Gastrocnemius medialis (tissue), 4 donors: ENCODE measurements at regions not wholly inside any gene's neighbourhood (a gene's known extent, or its start where the extent isn't known, plus 50 kb on each side); places are given as distances from the start of the nearest gene placed in this dataset.
"Not testable (repeated sequence)": the region's sequence is repeated elsewhere in the genome, so short reads cannot be mapped to it uniquely, and the experiment has no call there.

Experiments
- ATAC-seq, 2 donors: fragments of 150-250 bp; one replicate each; pipeline ENCODE4 v1.9.1; 2016
- DNase-seq, 2 donors: peaks; one replicate each; pipeline ENCODE4 v3.0.0-alpha.2; 2019
- H3K27ac ChIP-seq, 4 donors: fragments of 200-600 bp; sonication (generic); 1 replicate in 1 of 4; 2 replicates in 3 of 4; pipeline ENCODE4 v1.5.1; 2016 to 2018; ENCODE audit warnings: mild to moderate bottlenecking in 2 of 4, moderate library complexity in 1 of 4
- H3K27me3 ChIP-seq, 3 donors: fragments of 200-600 bp; sonication (generic) in 2 of 3; 1 replicate in 1 of 3; 2 replicates in 2 of 3; pipeline versions ENCODE4 v1.5.1 to v1.6.0; 2016 to 2019; ENCODE audit warnings: mild to moderate bottlenecking in 1 of 3, moderate library complexity in 1 of 3
- H3K36me3 ChIP-seq, 2 donors: fragments of 200-600 bp; sonication (generic) in 1 of 2; one replicate each; pipeline ENCODE4 v1.5.1; 2017 to 2018
- H3K4me1 ChIP-seq, 2 donors: fragments of 200-600 bp; sonication (generic) in 1 of 2; one replicate each; pipeline ENCODE4 v1.5.1; 2016 to 2017; ENCODE audit warnings: mild to moderate bottlenecking in 2 of 2
- H3K4me3 ChIP-seq, 4 donors: fragments of 200-600 bp; sonication (generic) in 3 of 4; 1 replicate in 1 of 4; 2 replicates in 3 of 4; pipeline ENCODE4 v1.5.1; 2016 to 2019; ENCODE audit warnings: mild to moderate bottlenecking in 2 of 4
- H3K9me3 ChIP-seq, 3 donors: fragments of 200-600 bp; sonication (generic) in 2 of 3; 1 replicate in 1 of 3; 2 replicates in 2 of 3; pipeline ENCODE4 v1.5.1; 2016 to 2019
- POLR2A ChIP-seq, 2 donors: fragments of 450-650 bp; IDR thresholded peaks; one replicate each; pipeline ENCODE4 v1.6.1; 2017; ENCODE audit warnings: antibody characterized with exemption in 2 of 2, mild to moderate bottlenecking in 2 of 2, moderate library complexity in 2 of 2
- in situ Hi-C, 4 donors: fragments of 200-750 bp; cut with MboI; loops; one replicate each; pipeline versions ENCODE4 v1.15.0 to v1.8.0; 2017; ENCODE audit warnings: low sequenced_read_pairs in 4 of 4
- intact Hi-C: fragments of 100-400 bp; cut with DNase I; formaldehyde crosslinking; loops from one replicate; pipeline ENCODE4 v1.15.1; 2023; ENCODE audit warnings: low total_unique reads
- TF ChIP-seq, protein P1 (sequence below), 5 experiments: fragments of 450-650 bp in 3 of 5; fragments of 200-600 bp in 2 of 5; sonication (generic) in 2 of 5; IDR thresholded peaks in 4 of 5; conservative IDR thresholded peaks in 1 of 5; 1 replicate in 4 of 5; 2 replicates in 1 of 5; pipeline ENCODE4 v1.5.1; 2016 to 2019; ENCODE audit warnings: antibody characterized with exemption in 5 of 5, mild to moderate bottlenecking in 3 of 5, moderate library complexity in 3 of 5

DNA sequence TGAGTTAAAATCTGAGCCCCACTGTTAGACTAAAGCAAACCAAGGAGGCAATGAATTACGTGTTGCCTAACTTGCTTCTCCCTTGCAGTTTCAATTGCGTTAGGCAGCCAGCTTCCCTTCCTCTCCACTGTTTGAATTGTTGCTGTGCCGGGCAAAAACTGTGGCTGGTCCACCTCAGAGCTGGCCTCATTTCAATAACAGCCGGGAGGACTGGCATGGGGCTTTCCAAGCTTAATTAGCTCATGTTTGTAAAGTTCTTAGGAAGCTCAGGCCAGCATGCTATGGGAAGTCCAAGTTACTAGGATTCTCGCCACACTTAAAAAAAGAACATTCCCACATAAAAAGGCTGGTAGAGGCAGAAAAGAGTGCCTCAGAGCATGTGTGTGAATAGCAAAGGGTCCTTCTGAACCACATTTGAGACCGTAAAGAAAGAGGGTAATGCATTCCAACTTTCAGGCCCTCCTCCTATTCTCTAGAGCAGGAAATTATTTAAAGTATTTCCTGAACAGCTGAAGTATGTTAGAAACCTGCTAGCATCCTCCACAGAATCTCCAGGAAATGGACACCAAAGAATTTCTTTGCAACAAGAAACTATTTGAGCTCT is 79.0 kb upstream of the SMURF2 start:
- DNase-seq (no peak), ATAC-seq (peak in 1 of 2 donors; percentile 43)
- intact Hi-C loops = no loop called here
- Histone ChIP-seq H3K36me3 (no peaks in the 10 kb centered on the region), H3K4me1 (peaks cover 0 to 4% of the 10 kb centered on the region in 2 donors), H3K9me3 (no peaks in the 10 kb centered on the region), H3K27ac (peak overlapping the region in 3 of 4 donors; percentile 32 to 41 (median 35)), H3K27me3 (peaks cover 0 to 7% (median 0%) of the 10 kb centered on the region in 3 donors), H3K4me3 (no peak overlapping the region)
- in situ Hi-C loops = no loop called here
- TF ChIP-seq, protein P1, sequence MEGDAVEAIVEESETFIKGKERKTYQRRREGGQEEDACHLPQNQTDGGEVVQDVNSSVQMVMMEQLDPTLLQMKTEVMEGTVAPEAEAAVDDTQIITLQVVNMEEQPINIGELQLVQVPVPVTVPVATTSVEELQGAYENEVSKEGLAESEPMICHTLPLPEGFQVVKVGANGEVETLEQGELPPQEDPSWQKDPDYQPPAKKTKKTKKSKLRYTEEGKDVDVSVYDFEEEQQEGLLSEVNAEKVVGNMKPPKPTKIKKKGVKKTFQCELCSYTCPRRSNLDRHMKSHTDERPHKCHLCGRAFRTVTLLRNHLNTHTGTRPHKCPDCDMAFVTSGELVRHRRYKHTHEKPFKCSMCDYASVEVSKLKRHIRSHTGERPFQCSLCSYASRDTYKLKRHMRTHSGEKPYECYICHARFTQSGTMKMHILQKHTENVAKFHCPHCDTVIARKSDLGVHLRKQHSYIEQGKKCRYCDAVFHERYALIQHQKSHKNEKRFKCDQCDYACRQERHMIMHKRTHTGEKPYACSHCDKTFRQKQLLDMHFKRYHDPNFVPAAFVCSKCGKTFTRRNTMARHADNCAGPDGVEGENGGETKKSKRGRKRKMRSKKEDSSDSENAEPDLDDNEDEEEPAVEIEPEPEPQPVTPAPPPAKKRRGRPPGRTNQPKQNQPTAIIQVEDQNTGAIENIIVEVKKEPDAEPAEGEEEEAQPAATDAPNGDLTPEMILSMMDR (IDR thresholded peaks at IDR 0.05 in 4 of 5, conservative IDR thresholded peaks at IDR 0.05 in 1 of 5) = no peak
- TF ChIP-seq POLR2A (IDR thresholded peaks at IDR 0.05) = no peak

DNA sequence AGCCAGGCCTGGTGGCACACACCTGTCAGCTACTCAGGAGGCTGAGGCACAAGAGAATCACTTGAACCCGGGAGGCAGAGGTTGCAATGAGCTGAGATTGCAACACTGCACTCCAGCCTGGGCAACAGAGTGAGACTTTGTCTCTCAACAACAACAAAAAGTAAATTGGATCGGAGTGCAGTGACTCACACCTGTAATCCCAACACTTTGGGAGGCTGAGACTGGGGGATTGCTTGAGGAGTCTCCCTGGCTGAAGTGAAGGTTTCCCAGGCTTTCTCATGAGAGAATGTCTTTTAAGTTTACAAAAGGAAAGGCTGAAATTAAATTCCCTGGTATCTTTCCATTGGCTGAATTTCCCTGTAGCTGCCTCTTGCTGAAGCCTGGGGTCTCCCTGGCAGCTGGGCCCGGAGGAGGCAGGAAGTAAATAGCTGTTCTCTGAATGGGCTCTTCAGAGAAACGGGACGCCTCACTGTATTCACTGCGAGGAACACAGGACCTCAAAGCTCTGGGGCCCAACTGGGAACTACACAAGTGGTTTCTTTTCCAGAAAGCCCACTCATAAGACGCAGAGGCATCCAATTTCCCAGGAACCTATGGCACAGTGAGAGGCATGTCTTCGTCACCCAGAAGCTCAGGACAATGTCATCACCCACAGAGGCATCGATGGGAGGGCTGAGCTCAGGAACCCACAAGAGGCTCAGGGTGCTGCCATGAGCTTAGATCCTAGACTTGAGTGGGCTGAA is 77.4 kb upstream of the SMURF2 start:
- Histone ChIP-seq H3K36me3 (no peaks in the 10 kb centered on the region), H3K4me3 (no peak overlapping the region), H3K9me3 (no peaks in the 10 kb centered on the region), H3K27me3 (peaks cover 0 to 7% (median 0%) of the 10 kb centered on the region in 3 donors), H3K4me1 (peaks cover 0 to 4% of the 10 kb centered on the region in 2 donors), H3K27ac (peak overlapping the region in 1 of 4 donors; percentile 11)
- intact Hi-C loops (no loop called here), in situ Hi-C loops (no loop called here)
- peak in 1 of 2 donors; percentile 24 for DNase-seq
- TF ChIP-seq, protein P1 (IDR thresholded peaks at IDR 0.05 in 4 of 5, conservative IDR thresholded peaks at IDR 0.05 in 1 of 5) = no peak
- no peak for TF ChIP-seq POLR2A (IDR thresholded peaks at IDR 0.05)
- ATAC-seq = no peak

DNA sequence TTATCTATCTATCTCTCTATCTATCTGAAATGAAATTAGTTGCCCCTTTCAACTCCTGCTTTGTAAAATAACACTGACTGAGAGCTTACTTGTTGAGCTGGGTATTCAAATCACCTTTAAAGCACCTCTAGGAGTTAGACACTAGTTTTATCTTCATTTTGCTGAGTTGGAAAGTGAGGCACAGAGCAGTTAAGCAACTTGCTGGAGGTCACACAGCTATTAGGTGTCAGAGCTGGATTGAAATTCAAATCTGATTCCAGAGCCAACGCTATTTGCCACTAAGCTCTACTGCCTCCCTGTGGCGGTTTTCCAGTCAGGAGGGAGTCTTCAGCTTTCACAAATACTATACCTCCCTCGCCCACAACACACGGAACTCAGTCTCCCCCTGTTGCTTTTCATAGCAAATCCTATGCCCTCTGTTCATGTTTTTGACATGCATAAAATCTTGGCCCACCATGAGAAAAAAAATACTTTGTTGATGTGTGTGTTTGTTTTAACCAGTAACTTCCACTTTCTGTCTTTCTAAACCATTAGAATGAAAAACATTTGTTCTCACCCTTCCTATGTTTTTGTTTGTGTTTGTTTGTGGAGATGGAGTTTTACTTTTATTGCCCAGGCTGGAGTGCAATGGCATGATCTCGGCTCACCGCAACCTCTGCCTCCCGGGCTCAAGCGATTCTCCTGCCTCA is 74.8 kb upstream of the SMURF2 start:
- Histone ChIP-seq H3K4me1 (no peaks in the 10 kb centered on the region), H3K4me3 (no peak overlapping the region), H3K9me3 (no peaks in the 10 kb centered on the region), H3K27me3 (no peaks in the 10 kb centered on the region), H3K36me3 (no peaks in the 10 kb centered on the region), H3K27ac (no peak overlapping the region)
- ATAC-seq (no peak), DNase-seq (no peak)
- TF ChIP-seq POLR2A (IDR thresholded peaks at IDR 0.05) = no peak
- TF ChIP-seq, protein P1 (IDR thresholded peaks at IDR 0.05 in 4 of 5, conservative IDR thresholded peaks at IDR 0.05 in 1 of 5) = peak in 2 of 5 experiments; percentile 36 to 45
- in situ Hi-C loops (no loop called here), intact Hi-C loops (no loop called here)

DNA sequence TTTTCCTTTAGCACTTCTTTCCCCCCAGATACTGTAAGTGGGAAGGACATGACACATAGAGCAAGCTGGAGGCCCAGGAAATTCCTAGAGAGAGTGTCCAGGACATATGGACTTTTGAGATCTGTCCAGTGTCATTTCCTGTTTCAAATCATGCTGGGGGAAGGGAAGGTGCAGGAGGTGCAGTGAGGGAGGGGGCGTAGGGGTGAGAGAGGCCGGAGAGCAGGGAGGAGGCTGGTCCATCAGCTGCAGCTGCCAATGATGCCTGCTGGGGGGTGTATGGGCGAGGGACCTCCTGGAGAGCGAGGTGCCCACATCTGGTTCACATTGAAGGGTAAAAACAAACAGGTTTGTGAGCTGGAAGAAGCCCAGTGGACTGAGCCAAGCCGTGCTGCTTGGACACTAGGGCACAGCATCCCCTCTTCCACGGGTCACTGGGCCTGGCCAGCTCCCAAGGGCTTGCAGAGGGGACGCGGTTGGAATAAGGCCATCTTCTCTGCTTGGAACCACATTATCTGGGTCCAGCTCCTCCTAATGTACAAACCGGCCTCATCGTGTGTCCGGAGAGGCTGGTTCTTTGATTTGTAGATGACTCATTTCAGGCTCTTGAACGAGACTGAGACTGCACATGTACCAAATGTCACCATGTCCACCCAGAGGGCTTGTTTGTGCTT is 70.4 kb upstream of the SMURF2 start:
- TF ChIP-seq, protein P1 (IDR thresholded peaks at IDR 0.05 in 4 of 5, conservative IDR thresholded peaks at IDR 0.05 in 1 of 5) = no peak
- no peak for TF ChIP-seq POLR2A (IDR thresholded peaks at IDR 0.05)
- no peaks in the 10 kb centered on the region for H3K4me1 ChIP-seq
- H3K27ac ChIP-seq = no peak overlapping the region
- peak; percentile 6 to 19 for ATAC-seq
- DNase-seq = no peak
- no peaks in the 10 kb centered on the region for H3K36me3 ChIP-seq
- no peaks in the 10 kb centered on the region for H3K27me3 ChIP-seq
- in situ Hi-C loops (no loop called here), intact Hi-C loops (no loop called here)
- H3K9me3 ChIP-seq = no peaks in the 10 kb centered on the region
- no peak overlapping the region for H3K4me3 ChIP-seq

DNA sequence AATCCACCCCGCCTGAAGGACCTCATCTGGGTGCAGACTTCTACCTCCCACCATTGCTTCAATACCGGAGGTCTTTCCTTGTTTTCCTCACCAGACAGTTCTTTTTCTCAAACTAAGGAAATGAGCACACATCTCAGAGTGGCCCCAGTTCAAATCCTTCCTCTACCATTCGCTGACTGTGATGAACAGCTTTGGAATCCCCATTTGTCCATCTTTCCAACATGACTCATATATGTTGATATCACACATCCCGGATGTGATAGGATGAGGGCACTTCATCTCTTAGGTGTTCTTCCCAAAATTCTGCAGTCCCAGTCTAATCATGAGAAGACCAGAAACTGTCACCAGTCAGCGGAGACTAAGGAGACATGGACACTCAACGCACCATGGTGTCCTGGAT is 67.9 kb upstream of the SMURF2 start:
- in situ Hi-C loops, DNase-seq, H3K27me3 ChIP-seq, H3K9me3 ChIP-seq, H3K4me1 ChIP-seq, H3K36me3 ChIP-seq, ATAC-seq, H3K4me3 ChIP-seq, intact Hi-C loops, H3K27ac ChIP-seq: not testable (repeated sequence)
